IgD-negative memory B cell (primary cell): ENCODE measurements at regions not wholly inside any gene's neighbourhood (a gene's known extent, or its start where the extent isn't known, plus 50 kb on each side); places are given as distances from the start of the nearest gene placed in this dataset.
"Not testable (repeated sequence)": the region's sequence is repeated elsewhere in the genome, so short reads cannot be mapped to it uniquely, and the experiment has no call there.

Experiments used
- H3K27ac Mint-ChIP-seq, 3 donors: one replicate each; pipeline ENCODE4 v1.8.0; 2020 to 2022; ENCODE audit warnings: mild to moderate bottlenecking in 3 of 3, mixed read lengths in 3 of 3, moderate library complexity in 1 of 3
- H3K27me3 Mint-ChIP-seq: one replicate; pipeline ENCODE4 v1.8.0; 2021; ENCODE audit warnings: mixed read lengths
- H3K36me3 Mint-ChIP-seq: one replicate; pipeline ENCODE4 v1.8.0; 2020; ENCODE audit warnings: mild to moderate bottlenecking, mixed read lengths
- H3K4me1 Mint-ChIP-seq, 3 donors: one replicate each; pipeline ENCODE4 v1.8.0; 2020 to 2022; ENCODE audit warnings: mixed read lengths in 3 of 3, mild to moderate bottlenecking in 1 of 3
- H3K4me3 Mint-ChIP-seq, 4 donors: one replicate each; pipeline ENCODE4 v1.8.0; 2020 to 2022; ENCODE audit warnings: mild to moderate bottlenecking in 4 of 4, mixed read lengths in 4 of 4, moderate library complexity in 3 of 4
- H3K9me3 Mint-ChIP-seq, 3 donors: one replicate each; pipeline ENCODE4 v1.8.0; 2020 to 2021; ENCODE audit warnings: mixed read lengths in 3 of 3, mild to moderate bottlenecking in 1 of 3

DNA sequence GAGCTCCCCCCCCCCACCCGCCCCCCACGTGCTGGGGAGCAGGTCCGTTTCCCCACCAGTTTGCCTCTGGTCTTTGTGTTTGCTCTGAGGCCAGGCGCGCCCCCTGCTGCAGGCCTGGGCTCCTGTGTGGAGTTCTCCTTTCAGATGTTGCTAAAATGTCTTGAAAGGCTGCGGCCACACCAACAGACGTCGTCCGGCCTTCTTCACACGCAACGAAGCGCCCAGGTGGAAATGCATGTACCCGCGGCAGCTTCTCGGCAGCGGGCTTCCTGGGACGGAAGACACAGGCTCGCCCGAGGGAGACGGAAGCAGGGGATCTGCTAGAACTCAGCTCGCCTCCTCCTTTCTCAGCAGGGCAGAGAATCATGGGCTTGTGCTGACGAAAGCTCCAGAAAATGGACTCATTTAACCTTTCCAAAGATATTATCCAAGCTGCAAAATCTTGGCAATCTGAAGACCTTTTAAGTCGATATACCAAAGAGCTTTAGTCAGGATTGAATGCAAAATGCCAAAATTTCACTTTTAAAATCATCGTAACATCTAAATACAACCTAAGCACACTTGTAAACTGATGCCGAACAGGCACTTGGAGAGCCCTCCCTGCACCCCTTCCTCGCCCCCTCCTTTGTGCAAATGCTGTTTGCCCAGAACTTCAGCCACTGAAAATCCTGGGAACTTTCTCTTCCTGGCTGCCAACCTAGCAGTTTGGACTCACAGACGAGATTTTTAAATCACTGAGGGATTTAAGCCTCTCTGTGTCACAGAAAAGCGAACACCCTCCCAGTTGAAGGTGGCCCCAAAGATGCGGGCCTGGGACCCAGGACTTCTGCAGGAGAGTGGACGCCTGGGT is 125.5 kb upstream of the ZNF516 start:
- Mint-ChIP-seq H3K36me3 (no peaks in the 10 kb centered on the region), H3K27me3 (peaks cover 7% of the 10 kb centered on the region), H3K27ac (no peak overlapping the region), H3K9me3 (no peaks in the 10 kb centered on the region), H3K4me3 (no peak overlapping the region), H3K4me1 (peaks cover 0 to 3% (median 0%) of the 10 kb centered on the region in 3 donors)

DNA sequence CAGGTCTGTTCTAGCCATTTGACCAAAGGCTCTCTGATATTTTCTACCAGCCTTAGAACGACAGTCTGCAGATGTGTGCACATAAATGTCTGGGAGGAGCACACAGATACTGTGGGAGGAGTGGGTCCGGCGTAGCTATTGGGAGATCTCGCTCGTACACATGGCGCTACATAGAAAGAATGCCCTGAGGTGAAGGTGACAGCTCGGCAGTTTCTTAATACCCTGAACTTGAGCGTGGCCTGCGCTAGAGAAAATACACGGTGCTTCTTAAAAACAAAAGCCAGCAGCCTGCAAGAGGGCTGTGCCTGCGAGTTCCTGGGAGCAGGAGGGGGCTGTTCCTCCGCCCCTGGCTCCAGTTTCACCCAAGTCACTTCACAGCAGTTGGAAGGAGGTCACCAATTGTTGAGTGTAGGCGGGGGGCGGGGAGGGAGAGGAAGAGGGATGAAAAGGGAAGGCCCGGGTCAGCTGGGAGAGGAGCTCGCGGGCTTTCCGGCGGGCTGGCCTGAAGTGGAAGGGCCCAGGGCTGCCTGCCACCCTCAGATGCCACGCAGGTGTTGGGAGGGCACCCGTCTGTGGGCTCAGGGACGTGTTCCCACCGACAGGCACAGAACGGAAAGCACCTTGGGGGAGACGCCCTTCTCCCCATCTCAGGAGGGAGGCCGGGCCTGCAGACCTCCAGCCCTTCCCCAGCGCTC is 124.7 kb upstream of the ZNF516 start:
- Mint-ChIP-seq H3K9me3 (no peaks in the 10 kb centered on the region), H3K4me1 (peaks cover 0 to 3% (median 0%) of the 10 kb centered on the region in 3 donors), H3K27ac (no peak overlapping the region), H3K36me3 (no peaks in the 10 kb centered on the region), H3K27me3 (peaks cover 7% of the 10 kb centered on the region), H3K4me3 (peak overlapping the region in 2 of 4 donors; percentile 33 to 79)

DNA sequence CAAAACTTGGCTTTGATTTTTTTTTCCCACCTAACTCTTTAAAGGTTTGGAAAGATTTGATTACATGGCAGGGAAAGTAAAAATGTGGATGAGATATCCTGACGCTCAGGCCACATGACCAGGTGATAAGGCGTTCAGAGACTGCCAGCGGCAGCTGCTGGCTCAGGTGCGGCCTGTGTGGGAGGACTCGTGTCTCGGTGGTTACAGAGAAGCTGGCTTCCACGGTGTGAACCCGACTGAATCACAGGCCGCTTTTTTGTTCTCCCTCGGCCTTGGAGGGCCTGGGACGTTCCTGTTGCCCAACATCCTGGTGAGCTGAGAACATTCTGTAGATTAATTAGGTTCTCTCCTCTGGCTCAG is 124.2 kb upstream of the ZNF516 start:
- Mint-ChIP-seq H3K27me3 (peaks cover 7% of the 10 kb centered on the region), H3K4me3 (no peak overlapping the region), H3K27ac (no peak overlapping the region), H3K9me3 (no peaks in the 10 kb centered on the region), H3K4me1 (peaks cover 0 to 3% (median 0%) of the 10 kb centered on the region in 3 donors), H3K36me3 (no peaks in the 10 kb centered on the region)

DNA sequence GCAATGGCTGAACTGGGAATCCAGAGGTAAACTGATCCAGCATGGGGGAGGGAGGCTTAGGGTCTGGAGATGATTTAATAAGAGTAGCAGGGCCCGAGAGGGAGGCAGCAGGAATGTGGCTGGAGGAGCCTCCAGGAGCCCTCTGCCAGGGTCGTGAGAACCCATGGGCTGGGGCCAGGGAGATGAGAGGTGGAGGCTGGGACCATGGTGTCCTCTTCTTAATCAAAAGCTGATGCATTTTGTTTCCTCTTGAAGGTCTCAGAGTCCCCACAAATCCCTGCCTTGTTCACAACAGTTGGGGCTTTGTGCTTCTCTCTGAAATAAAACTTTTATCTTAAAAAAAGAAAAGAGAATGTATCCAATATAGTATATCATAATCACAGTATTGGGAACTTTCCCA is 123.7 kb upstream of the ZNF516 start:
- Mint-ChIP-seq H3K27ac (no peak overlapping the region), H3K27me3 (peaks cover 7% of the 10 kb centered on the region), H3K9me3 (no peaks in the 10 kb centered on the region), H3K4me1 (peaks cover 0 to 3% (median 0%) of the 10 kb centered on the region in 3 donors), H3K36me3 (no peaks in the 10 kb centered on the region), H3K4me3 (no peak overlapping the region)

DNA sequence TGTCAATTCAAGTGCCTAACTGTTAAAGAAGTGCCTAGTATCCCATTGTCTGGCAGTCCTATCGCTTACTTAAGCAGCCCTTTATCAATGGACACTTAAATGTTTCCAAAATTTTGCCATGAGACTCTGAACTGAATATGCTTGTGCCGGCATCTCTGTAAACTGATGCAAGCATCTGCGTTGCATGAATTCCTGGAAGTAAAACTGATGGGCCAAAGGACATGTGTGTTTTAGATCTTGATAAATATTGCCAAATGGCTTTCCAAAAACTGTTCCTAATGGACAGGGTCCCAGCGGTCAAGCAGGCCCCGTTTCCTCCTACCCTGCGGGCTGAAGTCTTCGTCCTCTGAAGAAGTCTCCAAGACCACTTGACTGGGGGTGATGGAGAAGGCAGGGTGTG is 121.3 kb upstream of the ZNF516 start:
- Mint-ChIP-seq H3K4me3 (no peak overlapping the region), H3K9me3 (no peaks in the 10 kb centered on the region), H3K4me1 (no peaks in the 10 kb centered on the region), H3K27me3 (peaks cover 7% of the 10 kb centered on the region), H3K27ac (no peak overlapping the region), H3K36me3 (no peaks in the 10 kb centered on the region)

DNA sequence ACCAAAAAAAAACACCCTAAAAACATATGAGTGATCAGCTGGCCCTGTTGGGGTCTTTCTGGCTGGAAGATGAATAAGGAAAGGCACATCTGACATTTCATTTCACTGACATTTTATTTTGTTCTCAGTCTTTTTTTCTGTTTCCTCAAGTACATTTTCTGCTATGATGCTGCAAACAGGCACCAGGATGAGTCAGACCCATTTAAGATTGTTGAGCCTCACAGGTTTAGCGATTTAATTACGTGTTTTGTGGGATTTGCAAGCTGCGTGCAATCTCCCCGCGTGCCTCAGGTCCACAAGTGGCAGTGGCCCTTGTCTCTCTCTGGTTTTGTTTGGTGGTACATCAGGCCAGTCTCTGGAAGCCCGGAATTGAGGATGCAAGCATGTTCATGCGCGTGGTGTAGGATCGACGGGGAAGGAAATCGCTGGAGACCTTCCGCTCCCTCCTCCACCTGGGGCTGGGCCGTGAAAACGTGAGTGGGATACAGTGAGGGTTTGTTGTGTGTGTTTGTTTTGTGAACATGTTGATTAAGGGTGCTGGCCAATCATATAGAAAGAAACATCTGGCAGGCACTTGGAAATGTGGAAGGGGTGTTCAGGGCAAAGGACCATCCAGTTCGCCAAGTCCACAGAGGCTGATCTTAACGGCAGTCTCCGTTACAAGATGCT is 120.2 kb upstream of the ZNF516 start:
- Mint-ChIP-seq H3K27ac (no peak overlapping the region), H3K27me3 (no peaks in the 10 kb centered on the region), H3K4me1 (no peaks in the 10 kb centered on the region), H3K9me3 (no peaks in the 10 kb centered on the region), H3K36me3 (no peaks in the 10 kb centered on the region), H3K4me3 (no peak overlapping the region)

DNA sequence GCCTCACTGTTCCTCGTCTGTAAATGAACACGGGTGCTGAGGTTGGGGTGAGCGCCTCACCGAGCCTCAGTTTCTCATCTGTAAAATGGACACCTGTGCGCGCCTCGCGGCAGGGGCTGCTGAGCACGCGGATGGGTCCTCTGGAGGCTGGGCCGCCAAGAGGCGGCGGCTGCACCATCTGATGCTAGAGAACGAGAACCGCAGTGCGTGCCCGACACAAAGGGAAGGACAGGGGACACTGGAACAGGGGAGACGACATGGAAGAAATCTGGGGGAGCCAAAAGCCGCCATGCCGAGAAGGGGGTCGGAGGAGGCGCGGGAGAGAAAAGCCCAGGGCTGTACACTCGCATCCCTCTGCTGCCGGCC is 118.7 kb upstream of the ZNF516 start:
- Mint-ChIP-seq H3K36me3 (no peaks in the 10 kb centered on the region), H3K27me3 (no peaks in the 10 kb centered on the region), H3K9me3 (peaks cover 0 to 3% (median 0%) of the 10 kb centered on the region in 3 donors), H3K27ac (no peak overlapping the region), H3K4me1 (no peaks in the 10 kb centered on the region), H3K4me3 (no peak overlapping the region)

DNA sequence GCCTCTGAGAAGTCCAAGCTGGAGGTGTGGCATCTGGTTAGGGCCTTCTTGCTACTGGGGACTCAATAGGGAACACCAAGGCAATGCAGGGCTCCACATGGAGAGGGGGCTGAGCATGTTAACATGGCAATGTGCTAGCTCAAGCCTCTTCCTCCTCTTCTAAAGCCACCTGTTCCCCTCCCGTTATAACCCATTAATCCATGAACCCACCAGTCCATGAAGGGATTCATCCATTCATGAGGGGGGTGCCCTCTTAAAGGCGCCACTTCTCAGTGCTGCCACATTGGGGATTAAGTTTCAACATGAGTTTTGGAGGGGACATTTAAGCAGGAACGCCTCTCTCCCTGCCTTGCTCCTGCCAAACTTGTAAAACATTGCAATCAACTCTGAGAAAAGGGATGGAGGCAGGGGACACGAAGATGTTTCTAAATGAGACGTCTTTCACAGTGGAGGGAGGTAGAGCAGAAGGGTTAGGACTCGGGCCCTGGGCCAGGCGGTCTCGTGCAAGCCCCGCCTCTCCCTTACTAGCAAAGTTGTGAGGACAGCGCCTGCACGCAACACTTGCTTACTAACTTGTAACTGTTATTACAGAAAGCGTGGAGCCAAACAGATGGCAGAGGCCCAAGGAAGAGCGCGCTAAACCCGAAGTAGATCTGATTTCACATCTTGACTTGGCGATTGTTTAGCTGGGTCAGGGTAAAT is 118.2 kb upstream of the ZNF516 start:
- no peaks in the 10 kb centered on the region for H3K36me3 Mint-ChIP-seq
- peaks cover 0 to 3% (median 0%) of the 10 kb centered on the region in 3 donors for H3K9me3 Mint-ChIP-seq
- H3K4me3 Mint-ChIP-seq: no peak overlapping the region
- no peaks in the 10 kb centered on the region for H3K4me1 Mint-ChIP-seq
- no peaks in the 10 kb centered on the region for H3K27me3 Mint-ChIP-seq
- peak overlapping the region in 1 of 3 donors; percentile 31 for H3K27ac Mint-ChIP-seq

DNA sequence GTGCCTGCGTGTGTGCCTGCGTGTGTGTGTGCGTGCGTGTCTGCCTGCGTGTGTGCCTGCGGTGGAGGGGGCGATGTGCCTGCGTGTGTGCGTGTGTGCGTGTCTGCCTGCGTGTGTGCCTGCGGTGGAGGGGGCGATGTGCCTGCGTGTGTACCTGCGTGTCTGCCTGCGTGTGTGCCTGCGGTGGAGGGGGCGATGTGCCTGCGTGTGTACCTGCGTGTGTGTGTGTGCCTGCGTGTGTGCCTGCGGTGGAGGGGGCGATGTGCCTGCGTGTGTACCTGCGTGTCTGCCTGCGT is 116.7 kb upstream of the ZNF516 start:
- not testable (repeated sequence) for H3K4me1 Mint-ChIP-seq, H3K27me3 Mint-ChIP-seq, H3K27ac Mint-ChIP-seq, H3K36me3 Mint-ChIP-seq, H3K9me3 Mint-ChIP-seq, H3K4me3 Mint-ChIP-seq

DNA sequence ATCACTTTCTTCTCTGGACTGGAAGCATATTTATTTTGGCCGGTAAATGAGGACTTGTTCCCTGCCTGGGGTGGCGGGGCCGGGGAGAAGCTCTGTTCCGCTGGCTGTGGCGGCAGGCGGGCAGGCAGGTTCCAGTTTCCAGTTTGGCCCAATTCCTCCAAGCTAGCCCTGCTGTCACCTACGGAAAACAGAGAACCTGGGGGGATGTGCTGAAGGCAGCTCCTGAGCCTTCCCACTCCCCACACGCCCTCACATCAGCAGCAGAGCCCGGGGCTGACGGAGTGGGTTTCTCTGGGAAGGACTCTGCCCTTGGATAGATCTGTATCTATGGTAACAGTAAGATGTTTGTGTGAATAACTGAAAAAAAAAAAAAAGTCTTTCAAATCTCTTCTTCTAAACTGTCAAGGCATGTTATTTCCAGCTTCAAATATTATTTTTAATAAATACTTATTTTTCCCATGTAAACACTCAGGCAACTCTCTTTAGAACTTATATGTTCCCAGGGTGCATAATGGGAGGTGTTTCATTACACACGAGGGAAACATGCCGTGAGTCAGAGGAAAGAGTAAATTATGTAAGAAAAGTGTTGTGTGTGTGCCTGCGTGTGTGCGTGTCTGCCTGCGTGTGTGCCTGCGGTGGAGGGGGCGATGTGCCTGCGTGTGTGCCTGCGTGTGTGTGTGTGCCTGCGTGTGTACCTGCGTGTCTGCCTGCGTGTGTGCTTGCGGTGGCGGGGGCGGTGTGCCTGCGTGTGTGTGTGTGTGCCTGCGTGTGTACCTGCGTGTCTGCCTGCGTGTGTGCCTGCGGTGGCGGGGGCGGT is 116.1 kb upstream of the ZNF516 start:
- peaks cover 0 to 3% (median 0%) of the 10 kb centered on the region in 3 donors for H3K9me3 Mint-ChIP-seq
- no peaks in the 10 kb centered on the region for H3K27me3 Mint-ChIP-seq
- no peaks in the 10 kb centered on the region for H3K4me1 Mint-ChIP-seq
- H3K27ac Mint-ChIP-seq: no peak overlapping the region
- no peak overlapping the region for H3K4me3 Mint-ChIP-seq
- H3K36me3 Mint-ChIP-seq: no peaks in the 10 kb centered on the region

DNA sequence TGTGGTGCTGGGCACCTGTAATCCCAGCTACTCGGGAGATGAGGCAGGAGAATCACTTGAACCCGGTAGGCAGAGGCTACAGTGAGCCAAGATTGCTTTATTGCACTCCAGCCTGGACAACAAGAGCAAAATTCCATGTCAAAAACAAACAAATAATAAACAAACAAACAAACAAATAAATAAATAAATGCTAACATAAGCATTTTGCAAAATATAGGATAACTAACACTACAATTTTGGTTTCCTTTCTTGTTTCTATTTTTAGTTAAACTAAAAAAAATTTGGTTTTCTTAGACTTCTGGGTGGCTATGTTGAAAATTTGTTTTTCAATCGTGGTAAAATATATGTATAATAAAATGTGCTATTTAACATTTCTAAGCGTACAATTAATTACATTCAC is 115.0 kb upstream of the ZNF516 start:
- no peak overlapping the region for H3K4me3 Mint-ChIP-seq
- peaks cover 0 to 3% (median 0%) of the 10 kb centered on the region in 3 donors for H3K9me3 Mint-ChIP-seq
- H3K36me3 Mint-ChIP-seq: no peaks in the 10 kb centered on the region
- H3K4me1 Mint-ChIP-seq: no peaks in the 10 kb centered on the region
- H3K27me3 Mint-ChIP-seq: no peaks in the 10 kb centered on the region
- no peak overlapping the region for H3K27ac Mint-ChIP-seq

DNA sequence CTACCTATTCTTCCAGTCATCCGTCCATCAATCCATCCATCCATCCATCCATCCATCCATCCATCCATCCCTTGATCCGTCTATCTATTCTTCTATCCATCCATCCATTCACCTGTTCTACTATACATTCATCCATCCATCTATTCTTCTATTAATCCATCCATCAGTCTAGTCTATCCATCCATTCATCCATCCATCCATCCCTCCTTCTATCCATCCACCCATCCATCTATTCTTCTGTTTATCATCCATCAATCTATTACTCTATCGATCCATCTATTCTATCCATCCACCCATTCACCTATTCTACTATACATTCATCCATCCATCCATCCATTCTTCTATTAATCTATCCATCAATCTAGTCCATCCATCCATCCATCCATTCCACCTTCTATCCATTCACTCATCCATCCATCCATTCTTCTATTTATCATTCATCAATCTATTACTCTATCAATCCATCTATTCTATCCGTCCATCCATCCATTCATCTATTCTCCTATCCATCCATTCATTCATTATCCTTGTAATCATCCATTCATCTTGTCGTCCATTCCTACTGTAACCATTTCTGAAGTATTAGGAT is 110.4 kb upstream of the ZNF516 start:
- Mint-ChIP-seq H3K36me3 (no peaks in the 10 kb centered on the region), H3K4me3 (no peak overlapping the region), H3K4me1 (no peaks in the 10 kb centered on the region), H3K27me3 (peaks cover 2% of the 10 kb centered on the region), H3K27ac (no peak overlapping the region), H3K9me3 (peaks cover 0 to 3% (median 0%) of the 10 kb centered on the region in 3 donors)

DNA sequence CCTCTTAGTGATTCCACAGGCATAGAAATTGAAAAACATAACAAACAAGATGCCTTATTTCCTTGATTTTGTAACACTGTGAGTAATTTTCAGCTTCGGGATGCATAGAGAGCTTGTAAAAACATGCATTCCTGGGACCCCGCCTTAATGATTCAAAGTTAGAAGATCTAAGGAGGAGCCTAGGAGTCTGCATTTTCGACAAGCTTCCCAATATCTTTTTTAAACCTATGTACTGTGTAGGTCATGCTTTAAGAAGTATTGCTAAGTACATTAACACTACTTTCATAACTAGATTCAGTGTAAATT is 109.8 kb upstream of the ZNF516 start:
- Mint-ChIP-seq H3K9me3 (peaks cover 0 to 3% (median 0%) of the 10 kb centered on the region in 3 donors), H3K27ac (no peak overlapping the region), H3K4me3 (no peak overlapping the region), H3K36me3 (no peaks in the 10 kb centered on the region), H3K4me1 (no peaks in the 10 kb centered on the region), H3K27me3 (peaks cover 2% of the 10 kb centered on the region)

DNA sequence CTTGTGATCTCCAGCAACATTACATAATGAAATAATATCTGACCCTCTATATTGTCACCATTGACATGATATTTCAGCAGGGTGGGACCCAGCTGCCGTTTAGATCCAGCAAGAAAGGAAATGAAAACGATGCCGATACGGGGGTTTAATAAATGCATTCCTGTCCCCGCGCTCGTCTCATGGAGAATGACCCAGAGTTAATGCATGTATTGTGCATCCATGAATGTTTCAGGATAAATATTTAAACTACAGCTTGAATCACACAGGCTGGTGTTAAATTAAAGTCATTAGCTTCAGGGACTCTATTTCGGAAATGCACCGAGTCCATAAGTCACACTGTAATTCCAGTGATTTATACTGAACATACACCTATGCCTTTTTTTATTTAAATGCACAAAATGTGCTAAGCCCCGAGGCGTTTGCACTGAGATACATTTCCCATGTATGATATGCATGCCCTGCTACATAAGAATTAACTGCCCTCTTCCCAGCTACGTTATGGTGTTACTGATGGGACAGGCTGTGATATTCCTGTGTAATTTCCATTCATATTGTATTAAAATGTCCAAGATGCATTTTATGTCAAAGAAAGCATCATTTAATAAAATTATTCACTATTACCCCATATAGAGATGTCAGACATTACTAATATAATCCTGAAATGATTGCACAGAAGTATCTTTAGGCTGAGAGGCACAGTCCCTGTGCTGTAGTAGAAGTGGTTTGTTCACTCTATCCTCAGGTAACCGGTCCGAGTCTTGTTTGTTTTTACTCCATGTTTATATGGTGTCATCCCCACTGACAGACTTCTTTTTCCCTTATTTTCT is 109.3 kb upstream of the ZNF516 start:
- H3K4me3 Mint-ChIP-seq: no peak overlapping the region
- H3K9me3 Mint-ChIP-seq: peaks cover 0 to under 1% (median 0%) of the 10 kb centered on the region in 3 donors
- no peaks in the 10 kb centered on the region for H3K36me3 Mint-ChIP-seq
- no peaks in the 10 kb centered on the region for H3K4me1 Mint-ChIP-seq
- H3K27me3 Mint-ChIP-seq: peaks cover 2% of the 10 kb centered on the region
- H3K27ac Mint-ChIP-seq: no peak overlapping the region
